GM12878 (cell line): ENCODE measurements at regions not wholly inside any gene's neighbourhood (a gene's known extent, or its start where the extent isn't known, plus 50 kb on each side); places are given as distances from the start of the nearest gene placed in this dataset.

Source experiments
- ATF3 ChIP-seq: IDR thresholded peaks from 2 replicates; pipeline ENCODE4 v1.6.1; 2011; ENCODE audit warnings: low read depth, mild to moderate bottlenecking, low read length, moderate library complexity, borderline replicate concordance; ENCODE audit errors: extremely low read depth
- BHLHE40 ChIP-seq, 2 experiments: fragments of 450-650 bp in 1 of 2; IDR thresholded peaks; 2 replicates each; pipeline ENCODE4 v1.6.1; 2011 to 2017; ENCODE audit warnings: low read depth in 2 of 2, borderline replicate concordance in 1 of 2, improper control_type of control experiment in 1 of 2, low read length in 1 of 2, mild to moderate bottlenecking in 1 of 2
- JUND ChIP-seq: IDR thresholded peaks from 2 replicates; pipeline ENCODE4 v1.6.1; 2012; ENCODE audit warnings: low read depth, mild to moderate bottlenecking, low read length, improper control_type of control experiment, moderate library complexity
- PAX5 ChIP-seq: IDR thresholded peaks from 2 replicates; pipeline ENCODE4 v1.6.1; 2011; ENCODE audit warnings: low read depth, low read length, borderline replicate concordance

- TF ChIP-seq PAX5 = no peak
- TF ChIP-seq BHLHE40 (IDR thresholded peaks at IDR 0.05; ENCODE audit: borderline replicate concordance in 1 of 2, low read depth in 2 of 2, low read length in 1 of 2) = no peak
- no peak for TF ChIP-seq JUND
- TF ChIP-seq ATF3 = no peak
These were observed 312.5 kb downstream of the LRIG3 start for GRCh38 chr12:58607805-58608204.
